ENCODE measurements at regions not wholly inside any gene's neighbourhood (a gene's known extent, or its start where the extent isn't known, plus 50 kb on each side); places are given as distances from the start of the nearest gene placed in this dataset.

DNA sequence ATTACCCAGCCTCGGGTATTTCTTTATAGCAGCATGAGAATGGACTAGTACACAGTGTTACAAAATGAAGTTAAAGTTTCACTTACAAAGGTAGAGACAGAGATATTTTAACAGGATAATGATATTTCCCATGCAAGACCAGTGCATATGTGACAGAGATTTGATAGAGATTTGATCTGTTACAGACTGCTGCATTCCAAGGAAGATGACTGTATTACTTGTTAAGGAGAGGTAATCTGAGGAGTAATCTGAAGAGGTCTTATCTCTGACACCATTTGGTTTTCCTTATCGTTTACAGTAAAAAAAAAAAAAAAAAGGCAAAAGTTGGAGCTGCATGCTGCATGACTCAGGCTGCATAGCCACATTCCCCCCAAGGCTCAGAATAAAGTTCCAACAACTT lies 289.6 kb downstream of the POM121L12 start:
- H3K4me3 ChIP-seq (ENCODE audit: low read depth, low read length) = no peak overlapping the region
- H3K4me3 Mint-ChIP-seq (ENCODE audit: unreplicated experiment) = no peak overlapping the region
- no peaks in the 10 kb centered on the region for H3K27me3 ChIP-seq (replicated peaks; ENCODE audit: control insufficient read depth, insufficient read depth, low read length)
- DNase-seq = no peak
- H3K36me3 ChIP-seq (ENCODE audit: control insufficient read depth, insufficient read depth, low read length) = no peaks in the 10 kb centered on the region
- H3K9me3 Mint-ChIP-seq (ENCODE audit: unreplicated experiment) = no peaks in the 10 kb centered on the region
- CTCF ChIA-PET = no interaction called here
- H3K9me3 ChIP-seq = peaks cover 5% of the 10 kb centered on the region; the same call in 1 of the 2 replicates
- intact Hi-C loops (cut with micrococcal nuclease; ENCODE audit: unreplicated experiment) = no loop called here
- POLR2A ChIA-PET = interaction anchor here (0.6 kb wide), 2 partner anchors 167 to 702 kb away, joined by 3 read pairs; no protein-coding TSS in a partner anchor
- no TSS peak for BruUV-seq (replicated peaks)
- no peaks in the 10 kb centered on the region for H3K27me3 Mint-ChIP-seq (ENCODE audit: insufficient read depth, unreplicated experiment)
- no peak overlapping the region for H3K27ac Mint-ChIP-seq (ENCODE audit: unreplicated experiment)
- TF ChIP-seq, protein P1, sequence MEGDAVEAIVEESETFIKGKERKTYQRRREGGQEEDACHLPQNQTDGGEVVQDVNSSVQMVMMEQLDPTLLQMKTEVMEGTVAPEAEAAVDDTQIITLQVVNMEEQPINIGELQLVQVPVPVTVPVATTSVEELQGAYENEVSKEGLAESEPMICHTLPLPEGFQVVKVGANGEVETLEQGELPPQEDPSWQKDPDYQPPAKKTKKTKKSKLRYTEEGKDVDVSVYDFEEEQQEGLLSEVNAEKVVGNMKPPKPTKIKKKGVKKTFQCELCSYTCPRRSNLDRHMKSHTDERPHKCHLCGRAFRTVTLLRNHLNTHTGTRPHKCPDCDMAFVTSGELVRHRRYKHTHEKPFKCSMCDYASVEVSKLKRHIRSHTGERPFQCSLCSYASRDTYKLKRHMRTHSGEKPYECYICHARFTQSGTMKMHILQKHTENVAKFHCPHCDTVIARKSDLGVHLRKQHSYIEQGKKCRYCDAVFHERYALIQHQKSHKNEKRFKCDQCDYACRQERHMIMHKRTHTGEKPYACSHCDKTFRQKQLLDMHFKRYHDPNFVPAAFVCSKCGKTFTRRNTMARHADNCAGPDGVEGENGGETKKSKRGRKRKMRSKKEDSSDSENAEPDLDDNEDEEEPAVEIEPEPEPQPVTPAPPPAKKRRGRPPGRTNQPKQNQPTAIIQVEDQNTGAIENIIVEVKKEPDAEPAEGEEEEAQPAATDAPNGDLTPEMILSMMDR (IDR thresholded peaks at IDR 0.05; ENCODE audit: insufficient read depth in 1 of 2, low read depth in 1 of 2, low read length in 1 of 2, severe bottlenecking in 1 of 2, unreplicated experiment in 1 of 2) = no peak
- peaks cover 16% of the 10 kb centered on the region for H3K4me1 ChIP-seq
- H3K4me1 Mint-ChIP-seq (ENCODE audit: low read depth, unreplicated experiment) = peaks cover 6% of the 10 kb centered on the region
- H3K36me3 Mint-ChIP-seq (ENCODE audit: insufficient read depth, unreplicated experiment) = no peaks in the 10 kb centered on the region

- no TSS peak for BruUV-seq (replicated peaks)
- Histone ChIP-seq H3K36me3 (ENCODE audit: control insufficient read depth, insufficient read depth, low read length) (no peaks in the 10 kb centered on the region), H3K9me3 (peaks cover 5% of the 10 kb centered on the region; the same call in 1 of the 2 replicates), H3K4me1 (peaks cover 16% of the 10 kb centered on the region), H3K27me3 (replicated peaks; ENCODE audit: control insufficient read depth, insufficient read depth, low read length) (no peaks in the 10 kb centered on the region), H3K4me3 (ENCODE audit: low read depth, low read length) (no peak overlapping the region)
- POLR2A ChIA-PET = no interaction called here
- H3K27ac Mint-ChIP-seq (ENCODE audit: unreplicated experiment) = no peak overlapping the region
- no peak overlapping the region for H3K4me3 Mint-ChIP-seq (ENCODE audit: unreplicated experiment)
- CTCF ChIA-PET = no interaction called here
- intact Hi-C loops (cut with micrococcal nuclease; ENCODE audit: unreplicated experiment) = no loop called here
- H3K4me1 Mint-ChIP-seq (ENCODE audit: low read depth, unreplicated experiment) = peaks cover 6% of the 10 kb centered on the region
- TF ChIP-seq, protein P1 (IDR thresholded peaks at IDR 0.05; ENCODE audit: insufficient read depth in 1 of 2, low read depth in 1 of 2, low read length in 1 of 2, severe bottlenecking in 1 of 2, unreplicated experiment in 1 of 2) = no peak
- H3K36me3 Mint-ChIP-seq (ENCODE audit: insufficient read depth, unreplicated experiment) = no peaks in the 10 kb centered on the region
- H3K9me3 Mint-ChIP-seq (ENCODE audit: unreplicated experiment) = no peaks in the 10 kb centered on the region
- no peak for DNase-seq
- H3K27me3 Mint-ChIP-seq (ENCODE audit: insufficient read depth, unreplicated experiment) = no peaks in the 10 kb centered on the region
Observed at GRCh38 chr7:53326634-53327033, 291.2 kb downstream of the POM121L12 start.

DNA sequence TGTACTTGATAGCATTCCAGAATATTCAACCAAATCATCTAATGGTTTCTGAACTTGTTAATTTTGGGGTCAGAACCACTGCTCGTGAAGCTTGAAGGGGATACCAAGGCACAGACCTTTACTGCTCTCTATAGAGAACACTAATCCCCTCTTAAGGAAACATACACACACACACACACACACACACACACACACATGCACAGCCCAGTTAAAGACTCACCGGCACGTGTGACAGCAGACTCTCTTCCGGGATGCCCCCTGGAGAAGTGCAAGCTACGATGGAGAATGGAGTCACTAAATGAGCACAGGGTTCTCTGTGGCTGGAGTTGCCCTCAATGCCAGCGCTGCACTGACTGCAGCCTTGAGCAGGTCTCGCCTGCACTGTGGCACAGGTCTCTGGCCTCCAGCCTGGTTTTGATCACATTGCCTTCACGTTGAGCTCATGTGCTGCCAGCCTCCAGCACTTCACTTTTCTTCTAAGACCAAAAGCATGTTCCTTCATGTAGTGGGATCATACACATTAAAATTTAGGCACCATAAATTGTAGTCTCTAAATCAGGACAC lies 300.8 kb downstream of the POM121L12 start:
- Mint-ChIP-seq H3K4me3 (ENCODE audit: unreplicated experiment) (no peak overlapping the region), H3K27me3 (ENCODE audit: insufficient read depth, unreplicated experiment) (no peaks in the 10 kb centered on the region), H3K4me1 (ENCODE audit: low read depth, unreplicated experiment) (no peaks in the 10 kb centered on the region), H3K36me3 (ENCODE audit: insufficient read depth, unreplicated experiment) (no peaks in the 10 kb centered on the region), H3K27ac (ENCODE audit: unreplicated experiment) (no peak overlapping the region), H3K9me3 (ENCODE audit: unreplicated experiment) (peaks cover 34% of the 10 kb centered on the region)
- H3K4me3 ChIP-seq (ENCODE audit: low read depth, low read length) = no peak overlapping the region
- H3K4me1 ChIP-seq = no peaks in the 10 kb centered on the region
- DNase-seq = no peak
- peaks cover 17% of the 10 kb centered on the region for H3K9me3 ChIP-seq
- no peaks in the 10 kb centered on the region for H3K27me3 ChIP-seq (replicated peaks; ENCODE audit: control insufficient read depth, insufficient read depth, low read length)
- POLR2A ChIA-PET = no interaction called here
- intact Hi-C loops (cut with micrococcal nuclease; ENCODE audit: unreplicated experiment) = no loop called here
- TF ChIP-seq, protein P1 (IDR thresholded peaks at IDR 0.05; ENCODE audit: insufficient read depth in 1 of 2, low read depth in 1 of 2, low read length in 1 of 2, severe bottlenecking in 1 of 2, unreplicated experiment in 1 of 2) = no peak
- CTCF ChIA-PET = no interaction called here
- H3K36me3 ChIP-seq (ENCODE audit: control insufficient read depth, insufficient read depth, low read length) = no peaks in the 10 kb centered on the region
- BruUV-seq (replicated peaks) = no TSS peak

Data from Caco-2 (cell line).